Activated CD4-positive, alpha-beta T cell treated with anti-CD3 and anti-CD28 coated beads, Interleukin-2, amount 10 ng/mL, durations not matched to agents 7 days and 5 days (primary cell): ENCODE measurements at regions not wholly inside any gene's neighbourhood (a gene's known extent, or its start where the extent isn't known, plus 50 kb on each side); places are given as distances from the start of the nearest gene placed in this dataset.
"Not testable (repeated sequence)": the region's sequence is repeated elsewhere in the genome, so short reads cannot be mapped to it uniquely, and the experiment has no call there.

Experiments
- CTCF ChIA-PET: fragments of 350-600 bp; sonication (Branson Sonifier 250); formaldehyde crosslinking; loops from one replicate; lab custom pipeline; 2021; ENCODE audit warnings: antibody characterized with exemption; lab: Charles Lee
- POLR2A ChIA-PET: fragments of 350-600 bp; sonication (Branson Sonifier 250); formaldehyde crosslinking; loops from one replicate; lab custom pipeline; 2021; ENCODE audit warnings: antibody characterized with exemption; lab: Charles Lee
- DNase-seq: peaks from one replicate; pipeline ENCODE4 v3.0.0-alpha.2; 2020
- H3K27ac Mint-ChIP-seq: one replicate; pipeline ENCODE4 v1.8.0; 2021; ENCODE audit warnings: mild to moderate bottlenecking, moderate library complexity, mixed read lengths
- H3K27me3 Mint-ChIP-seq: one replicate; pipeline ENCODE4 v1.8.0; 2021; ENCODE audit warnings: mixed read lengths
- H3K36me3 Mint-ChIP-seq: one replicate; pipeline ENCODE4 v1.8.0; 2021; ENCODE audit warnings: low read depth, mixed read lengths
- H3K4me1 Mint-ChIP-seq: one replicate; pipeline ENCODE4 v1.8.0; 2021; ENCODE audit warnings: mixed read lengths
- H3K4me3 Mint-ChIP-seq: one replicate; pipeline ENCODE4 v1.8.0; 2021; ENCODE audit warnings: mild to moderate bottlenecking, moderate library complexity, mixed read lengths
- H3K9me3 Mint-ChIP-seq: one replicate; pipeline ENCODE4 v1.8.0; 2021; ENCODE audit warnings: mixed read lengths

DNA sequence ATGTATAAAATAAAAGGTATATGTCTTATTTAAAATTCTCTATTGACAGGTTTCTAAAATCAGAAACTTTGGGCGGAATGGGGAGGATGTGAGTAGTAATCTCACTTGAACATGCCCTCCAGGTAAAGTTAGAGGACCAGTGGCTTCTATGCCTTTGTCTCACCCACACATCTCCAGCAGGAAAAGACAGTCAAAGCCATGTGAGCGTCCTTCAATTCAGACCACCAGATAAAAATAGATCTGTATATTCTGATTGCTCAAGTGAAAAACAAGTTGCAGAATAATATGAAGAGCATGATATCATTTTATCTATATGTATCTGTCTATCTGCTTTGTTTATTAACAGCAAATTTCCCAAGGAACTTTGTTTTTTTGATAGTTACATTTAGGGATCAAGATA, 152.2 kb downstream of the TMCO5A start:
- Mint-ChIP-seq H3K9me3 (no peaks in the 10 kb centered on the region), H3K27ac (no peak overlapping the region), H3K4me1 (peaks cover 13% of the 10 kb centered on the region), H3K4me3 (no peak overlapping the region), H3K27me3 (peaks cover 37% of the 10 kb centered on the region), H3K36me3 (no peaks in the 10 kb centered on the region)
- ChIA-PET POLR2A (no interaction called here), CTCF (no interaction called here)
- DNase-seq: no peak

DNA sequence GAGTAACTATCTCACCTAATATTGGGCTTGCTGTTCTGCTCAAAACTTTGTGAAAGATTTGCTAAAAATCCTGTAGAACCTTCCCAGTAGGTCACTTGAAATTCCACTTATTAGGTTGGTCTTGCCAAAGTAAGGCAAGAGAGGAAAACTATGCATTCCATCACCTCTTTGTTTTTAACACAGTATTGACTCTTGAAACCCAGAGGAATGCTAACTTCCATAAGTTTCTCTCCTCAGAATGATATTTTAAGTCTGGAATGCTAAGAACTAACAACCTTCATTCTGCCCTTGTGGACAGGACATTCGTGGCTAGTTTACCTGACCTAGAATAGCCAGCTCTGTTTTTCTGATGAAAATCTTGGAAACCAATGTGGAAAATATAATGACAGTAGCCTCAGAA, 154.5 kb downstream of the TMCO5A start:
- ChIA-PET POLR2A (no interaction called here), CTCF (no interaction called here)
- Mint-ChIP-seq H3K36me3 (no peaks in the 10 kb centered on the region), H3K9me3 (no peaks in the 10 kb centered on the region), H3K27me3 (peaks cover 36% of the 10 kb centered on the region), H3K4me1 (peaks cover 10% of the 10 kb centered on the region), H3K4me3 (no peak overlapping the region), H3K27ac (no peak overlapping the region)
- no peak for DNase-seq

DNA sequence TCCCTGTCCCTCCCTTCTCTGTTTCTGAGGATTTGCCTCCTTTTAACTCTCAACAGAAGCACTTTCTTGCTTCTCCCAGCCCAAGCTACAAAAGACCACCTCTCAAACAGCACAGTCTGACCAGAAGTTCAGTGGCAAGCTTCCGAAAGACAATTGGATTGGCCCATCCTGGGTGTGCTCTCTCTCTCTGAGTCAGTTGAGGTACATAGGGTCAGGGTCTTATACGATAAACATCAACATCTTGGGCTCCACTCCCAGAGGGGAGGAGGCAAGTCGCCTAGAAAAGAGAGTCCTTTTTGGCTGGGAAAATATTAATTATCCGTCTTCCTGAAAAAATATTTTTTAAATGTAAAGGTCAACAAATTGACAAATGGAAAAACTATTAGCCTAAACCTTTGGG, 155.8 kb downstream of the TMCO5A start:
- Mint-ChIP-seq H3K4me1 (peaks cover 3% of the 10 kb centered on the region), H3K9me3 (no peaks in the 10 kb centered on the region), H3K27me3 (peaks cover 31% of the 10 kb centered on the region), H3K4me3 (no peak overlapping the region), H3K27ac (no peak overlapping the region), H3K36me3 (no peaks in the 10 kb centered on the region)
- no peak for DNase-seq
- CTCF ChIA-PET: no interaction called here
- POLR2A ChIA-PET: no interaction called here

DNA sequence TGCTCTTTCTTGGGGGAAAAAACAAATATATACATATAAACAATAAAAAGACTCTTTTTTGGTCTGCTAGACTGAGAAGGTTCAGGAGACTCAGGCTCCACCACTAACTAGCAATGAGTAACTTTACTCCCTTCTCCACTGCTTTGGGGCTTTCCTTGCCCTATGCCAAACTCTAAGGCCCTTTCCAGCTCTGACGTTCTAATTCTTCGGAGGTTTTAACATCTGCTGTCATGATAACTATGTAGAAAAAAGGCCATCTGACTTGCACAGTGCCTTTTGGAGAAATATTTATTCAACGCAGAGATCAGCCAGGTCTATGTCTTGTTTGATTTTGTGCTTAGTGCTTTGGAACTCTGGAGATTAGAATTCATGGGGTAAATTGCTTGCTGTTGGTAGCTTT, 156.2 kb downstream of the TMCO5A start:
- no peak overlapping the region for H3K27ac Mint-ChIP-seq
- no peak for DNase-seq
- no peak overlapping the region for H3K4me3 Mint-ChIP-seq
- peaks cover 3% of the 10 kb centered on the region for H3K9me3 Mint-ChIP-seq
- H3K27me3 Mint-ChIP-seq: peaks cover 28% of the 10 kb centered on the region
- ChIA-PET CTCF (no interaction called here), POLR2A (no interaction called here)
- peaks cover 1% of the 10 kb centered on the region for H3K4me1 Mint-ChIP-seq
- no peaks in the 10 kb centered on the region for H3K36me3 Mint-ChIP-seq

DNA sequence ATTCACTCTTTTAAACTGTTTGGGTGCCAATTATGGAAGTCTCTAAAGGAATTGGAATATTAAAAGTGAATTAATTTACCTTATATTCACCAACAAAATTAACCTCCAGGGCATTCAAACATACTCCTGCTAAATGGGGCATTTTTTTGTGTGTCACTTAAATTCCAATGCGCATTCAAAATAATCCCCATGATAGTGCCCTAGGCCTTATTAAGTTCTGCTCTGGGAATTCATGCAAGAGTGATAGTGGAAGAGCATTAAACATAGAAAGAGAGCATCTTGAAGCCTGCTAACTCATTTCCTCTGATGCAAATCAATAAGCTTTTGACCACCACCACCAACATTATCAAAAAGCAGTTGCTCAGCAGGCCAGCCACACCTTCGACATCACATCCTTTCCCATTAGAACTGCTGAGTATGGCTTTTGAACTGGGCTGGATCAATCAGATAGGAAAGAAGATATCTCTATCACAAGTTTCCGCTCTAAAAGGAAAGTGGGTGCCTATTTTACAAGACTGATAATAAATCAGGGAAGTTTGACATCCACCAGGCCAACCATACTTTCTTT, 156.7 kb downstream of the TMCO5A start:
- ChIA-PET CTCF (no interaction called here), POLR2A (no interaction called here)
- Mint-ChIP-seq H3K27me3 (peaks cover 24% of the 10 kb centered on the region), H3K27ac (no peak overlapping the region), H3K4me1 (no peaks in the 10 kb centered on the region), H3K9me3 (peaks cover 5% of the 10 kb centered on the region), H3K4me3 (no peak overlapping the region), H3K36me3 (no peaks in the 10 kb centered on the region)
- DNase-seq: no peak

DNA sequence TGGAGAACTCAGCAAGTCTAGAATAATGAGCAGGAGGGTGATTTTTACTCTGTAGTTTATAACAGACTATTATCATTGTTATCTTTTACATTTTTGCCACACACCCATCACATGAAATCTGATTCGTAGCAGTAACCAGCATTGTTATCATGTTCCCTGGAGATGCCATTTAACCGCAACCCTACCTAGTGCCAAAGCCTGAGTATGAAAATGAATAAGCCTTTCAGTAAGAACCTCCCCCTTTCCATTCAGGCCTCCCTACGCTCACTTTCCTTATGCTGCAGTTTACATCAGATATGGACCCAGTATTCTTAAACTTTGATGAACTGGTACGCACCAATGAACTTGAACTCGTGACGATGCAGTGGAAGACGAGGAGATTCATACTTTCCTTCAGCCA, 158.7 kb upstream of the SPRED1 start:
- H3K36me3 Mint-ChIP-seq: no peaks in the 10 kb centered on the region
- CTCF ChIA-PET: no interaction called here

DNA sequence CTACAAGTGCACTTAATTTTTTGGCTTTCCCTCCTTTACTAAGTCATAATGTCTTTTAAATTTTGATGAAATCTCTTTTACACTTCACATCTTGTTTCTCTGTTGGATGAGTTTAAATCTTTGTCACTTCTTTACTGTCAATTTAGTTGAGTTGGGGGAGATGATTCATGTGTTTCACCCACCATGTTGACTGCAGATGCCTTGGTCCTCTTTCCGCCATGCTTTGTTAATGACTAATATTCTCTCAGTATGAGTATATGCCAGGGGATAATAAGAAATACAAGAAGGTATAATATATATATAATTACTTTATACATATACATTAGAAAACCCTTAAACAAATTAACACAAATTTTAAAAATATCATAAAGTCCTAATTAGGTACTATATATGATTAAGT, 149.7 kb upstream of the SPRED1 start:
- peaks cover 2% of the 10 kb centered on the region for H3K9me3 Mint-ChIP-seq
- H3K4me1 Mint-ChIP-seq: no peaks in the 10 kb centered on the region
- no peaks in the 10 kb centered on the region for H3K36me3 Mint-ChIP-seq
- CTCF ChIA-PET: no interaction called here
- POLR2A ChIA-PET: no interaction called here
- peaks cover 4% of the 10 kb centered on the region for H3K27me3 Mint-ChIP-seq
- no peak overlapping the region for H3K27ac Mint-ChIP-seq
- no peak for DNase-seq
- no peak overlapping the region for H3K4me3 Mint-ChIP-seq

More for the DNA sequence above, 158.7 kb upstream of the SPRED1 start:
- DNase-seq: no peak
- Mint-ChIP-seq H3K27ac (no peak overlapping the region), H3K27me3 (peaks cover 8% of the 10 kb centered on the region), H3K4me1 (no peaks in the 10 kb centered on the region), H3K4me3 (no peak overlapping the region), H3K9me3 (peaks cover 14% of the 10 kb centered on the region)
- POLR2A ChIA-PET: no interaction called here

DNA sequence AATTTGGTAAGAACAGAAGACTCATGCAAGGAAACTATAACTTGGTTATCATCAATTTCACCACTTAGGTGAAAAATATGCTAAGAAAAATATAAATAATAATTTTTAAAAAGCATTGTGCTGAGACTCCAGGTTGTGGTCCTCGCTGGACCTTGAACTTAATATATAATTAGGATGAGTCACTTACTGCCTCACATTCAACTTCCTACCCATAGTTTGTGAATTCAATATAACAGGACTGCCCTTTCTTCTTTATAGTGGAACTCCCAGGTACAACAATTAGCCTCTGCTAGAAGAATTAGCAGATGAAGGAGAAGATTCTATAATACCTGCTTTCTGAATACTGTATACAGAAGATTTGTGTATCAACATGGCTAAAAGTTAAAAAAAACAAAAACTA, 149.1 kb upstream of the SPRED1 start:
- Mint-ChIP-seq H3K4me3 (no peak overlapping the region), H3K27me3 (peaks cover 4% of the 10 kb centered on the region), H3K27ac (no peak overlapping the region), H3K36me3 (no peaks in the 10 kb centered on the region), H3K4me1 (no peaks in the 10 kb centered on the region), H3K9me3 (no peaks in the 10 kb centered on the region)
- POLR2A ChIA-PET: no interaction called here
- CTCF ChIA-PET: no interaction called here
- DNase-seq: no peak

DNA sequence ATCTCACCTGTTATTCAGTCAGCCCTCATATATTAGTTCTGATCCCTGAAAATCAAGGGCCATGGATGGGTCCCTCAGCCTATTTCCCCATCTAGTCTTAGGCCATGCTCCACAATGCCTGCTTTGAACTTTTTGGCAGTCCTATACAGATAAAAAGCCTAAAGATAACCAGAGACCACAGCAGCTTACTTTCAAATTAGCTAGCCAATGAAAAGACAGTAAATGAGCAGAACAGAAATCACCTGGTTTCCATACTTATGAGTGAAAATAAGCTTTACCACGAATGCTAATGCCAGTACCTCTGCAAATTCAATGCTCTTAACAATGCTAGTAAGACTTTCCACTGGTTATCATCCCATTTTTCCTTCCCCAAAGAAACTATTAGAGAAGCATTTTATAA, 141.6 kb upstream of the SPRED1 start:
- ChIA-PET CTCF (interaction anchor here (0.6 to 1.4 kb wide), 2 partner anchors 27 to 1826 kb away, joined by 3 to 7 read pairs; no protein-coding TSS in a partner anchor), POLR2A (no interaction called here)
- Mint-ChIP-seq H3K27ac (no peak overlapping the region), H3K27me3 (no peaks in the 10 kb centered on the region), H3K4me3 (no peak overlapping the region), H3K36me3 (no peaks in the 10 kb centered on the region), H3K9me3 (no peaks in the 10 kb centered on the region), H3K4me1 (no peaks in the 10 kb centered on the region)
- no peak for DNase-seq

DNA sequence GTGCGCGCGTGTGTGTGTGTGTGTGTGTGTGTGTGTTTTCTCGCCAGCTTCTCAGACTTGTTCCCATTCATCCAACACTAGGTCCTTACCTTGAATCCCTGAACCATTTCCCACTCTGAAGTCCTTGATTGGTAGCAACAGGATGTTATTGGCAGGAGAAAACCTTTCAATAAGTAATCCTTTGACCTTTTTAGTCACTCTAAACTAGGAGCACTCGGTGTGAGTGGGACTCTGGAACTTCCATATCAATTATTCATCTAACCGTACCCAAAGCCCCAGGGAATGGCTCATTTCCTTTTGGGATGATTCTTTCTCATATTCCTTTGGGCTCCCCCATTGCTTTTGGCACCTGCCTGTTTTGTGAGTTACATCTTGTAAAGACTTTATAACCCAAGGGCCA, 140.2 kb upstream of the SPRED1 start:
- H3K27me3 Mint-ChIP-seq: no peaks in the 10 kb centered on the region
- H3K4me1 Mint-ChIP-seq: no peaks in the 10 kb centered on the region
- no peak overlapping the region for H3K4me3 Mint-ChIP-seq
- ChIA-PET CTCF (no interaction called here), POLR2A (no interaction called here)
- H3K27ac Mint-ChIP-seq: no peak overlapping the region
- no peaks in the 10 kb centered on the region for H3K36me3 Mint-ChIP-seq
- no peaks in the 10 kb centered on the region for H3K9me3 Mint-ChIP-seq
- DNase-seq: no peak

DNA sequence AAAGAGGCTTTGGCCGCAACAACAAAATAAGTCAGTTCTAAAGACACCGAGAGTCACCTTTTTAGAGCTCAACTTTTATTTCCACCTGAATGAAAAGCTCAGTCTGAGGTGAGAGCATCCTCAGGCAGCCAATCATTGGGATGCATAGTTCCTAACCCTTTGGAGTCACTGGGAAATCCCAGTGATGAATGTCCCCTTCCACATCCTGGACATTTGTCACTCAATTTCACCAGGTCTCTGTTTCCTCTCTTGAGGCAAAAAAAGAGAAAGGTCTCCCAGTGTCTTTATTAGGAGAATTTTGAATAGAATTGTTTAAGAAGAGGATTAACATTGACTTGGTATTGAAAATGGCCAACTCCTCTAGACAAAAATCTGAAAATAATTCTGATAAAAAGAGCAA, 137.5 kb upstream of the SPRED1 start:
- Mint-ChIP-seq H3K27me3 (no peaks in the 10 kb centered on the region), H3K36me3 (no peaks in the 10 kb centered on the region), H3K9me3 (no peaks in the 10 kb centered on the region), H3K27ac (no peak overlapping the region), H3K4me3 (no peak overlapping the region), H3K4me1 (no peaks in the 10 kb centered on the region)
- POLR2A ChIA-PET: no interaction called here
- CTCF ChIA-PET: no interaction called here
- DNase-seq: no peak

DNA sequence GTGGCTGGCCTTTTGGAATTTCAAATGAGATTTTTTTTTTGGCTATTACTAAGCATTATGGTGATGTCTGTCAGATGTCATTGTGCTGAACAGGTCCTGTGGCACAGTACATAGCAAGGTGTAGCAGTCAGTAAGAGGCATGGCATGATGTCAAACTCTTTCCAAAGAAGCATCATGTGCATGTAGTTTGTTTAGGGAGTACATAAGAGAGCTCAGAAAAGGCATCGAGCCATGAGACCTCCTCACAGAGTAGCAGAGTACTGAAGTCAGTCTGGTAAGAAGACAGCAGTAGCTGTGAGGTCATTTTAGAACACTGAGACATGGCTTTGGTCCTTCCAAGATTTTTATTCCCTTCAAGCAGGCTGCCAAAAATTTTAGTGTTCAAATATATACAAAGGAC, 134.9 kb upstream of the SPRED1 start:
- Mint-ChIP-seq H3K27ac (no peak overlapping the region), H3K36me3 (no peaks in the 10 kb centered on the region), H3K4me3 (no peak overlapping the region), H3K9me3 (no peaks in the 10 kb centered on the region), H3K4me1 (no peaks in the 10 kb centered on the region), H3K27me3 (peaks cover 3% of the 10 kb centered on the region)
- no peak for DNase-seq
- ChIA-PET POLR2A (no interaction called here), CTCF (no interaction called here)

DNA sequence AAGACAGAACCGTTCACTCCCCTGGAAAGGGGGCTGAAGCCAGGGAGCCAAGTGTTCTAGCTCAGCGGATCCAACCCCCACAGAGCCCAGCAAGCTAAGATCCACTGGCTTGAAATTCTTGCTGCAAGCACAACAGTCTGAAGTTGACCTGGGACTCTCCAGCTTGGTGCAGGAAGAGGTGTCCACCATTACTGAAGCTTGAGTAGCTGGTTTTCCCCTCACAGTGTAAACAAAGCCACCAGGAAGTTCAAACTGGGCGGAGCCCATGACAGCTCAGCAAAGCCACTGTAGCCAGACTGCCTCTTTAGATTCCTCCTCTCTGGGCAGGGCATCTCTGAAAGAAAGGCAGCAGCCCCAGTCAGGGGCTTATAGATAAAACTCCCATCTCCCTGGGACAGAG, 132.8 kb upstream of the SPRED1 start:
- H3K4me3 Mint-ChIP-seq, H3K27me3 Mint-ChIP-seq, H3K36me3 Mint-ChIP-seq, H3K4me1 Mint-ChIP-seq, H3K27ac Mint-ChIP-seq, DNase-seq, CTCF ChIA-PET, POLR2A ChIA-PET, H3K9me3 Mint-ChIP-seq: not testable (repeated sequence)

DNA sequence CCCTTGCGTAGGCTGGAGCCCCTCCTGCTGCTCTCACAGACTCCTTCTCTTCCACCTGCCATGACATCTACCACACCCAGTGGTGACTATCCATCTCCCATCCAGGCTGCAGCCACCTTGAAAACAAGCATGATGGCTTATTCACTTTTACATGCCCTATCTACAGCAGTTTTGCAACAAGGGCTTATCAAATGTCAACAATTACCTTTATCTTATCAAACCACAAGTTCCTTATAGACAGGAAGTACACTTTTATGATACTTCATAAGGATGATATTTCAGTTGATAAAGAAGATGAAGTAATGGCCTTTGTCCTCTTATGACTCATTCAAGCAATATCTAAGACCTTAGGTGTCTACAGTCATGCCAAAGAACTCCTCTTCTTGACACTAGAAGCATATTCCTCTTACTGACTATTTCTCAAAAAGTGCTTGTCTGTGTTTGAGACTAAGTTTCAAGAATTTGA, 125.3 kb upstream of the SPRED1 start:
- no peaks in the 10 kb centered on the region for H3K9me3 Mint-ChIP-seq
- ChIA-PET CTCF (no interaction called here), POLR2A (no interaction called here)
- DNase-seq: no peak
- H3K4me1 Mint-ChIP-seq: peaks cover 2% of the 10 kb centered on the region
- no peak overlapping the region for H3K27ac Mint-ChIP-seq
- peaks cover 24% of the 10 kb centered on the region for H3K27me3 Mint-ChIP-seq
- no peak overlapping the region for H3K4me3 Mint-ChIP-seq
- no peaks in the 10 kb centered on the region for H3K36me3 Mint-ChIP-seq
